ENCODE measurements at regions not wholly inside any gene's neighbourhood (a gene's known extent, or its start where the extent isn't known, plus 50 kb on each side); places are given as distances from the start of the nearest gene placed in this dataset.
"Not testable (repeated sequence)": the region's sequence is repeated elsewhere in the genome, so short reads cannot be mapped to it uniquely, and the experiment has no call there.

DNA sequence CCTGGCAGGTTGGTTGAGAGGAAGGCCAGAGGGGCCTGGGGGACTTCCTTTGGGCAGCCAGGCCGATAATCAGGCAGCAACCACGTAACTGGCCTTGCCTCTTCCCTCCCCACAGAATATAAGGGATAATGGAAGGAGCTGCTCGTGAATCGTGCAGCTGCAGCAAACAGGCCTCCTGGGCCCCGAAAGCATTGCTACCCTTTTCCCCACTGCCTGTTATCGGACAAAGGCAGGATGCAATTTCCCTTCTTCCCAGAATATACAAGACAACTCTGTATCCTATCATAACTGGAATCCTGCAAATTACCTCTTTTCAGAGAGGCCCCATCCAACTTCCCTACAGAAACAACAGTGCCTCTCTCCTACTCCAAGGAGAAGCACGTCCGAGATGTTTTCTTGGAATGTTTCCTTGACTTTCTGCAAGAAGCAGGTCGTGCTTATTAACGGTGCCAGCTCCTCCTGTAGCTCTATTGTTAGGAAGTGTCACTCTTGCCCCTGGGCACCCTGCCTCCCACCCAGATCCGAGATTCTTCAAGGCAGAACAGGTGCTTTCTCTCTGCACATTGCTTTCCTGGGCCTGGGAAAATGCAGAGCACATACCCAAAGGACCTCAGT lies 106.0 kb upstream of the TIAM1 start:
- no peak for DNase-seq

DNA sequence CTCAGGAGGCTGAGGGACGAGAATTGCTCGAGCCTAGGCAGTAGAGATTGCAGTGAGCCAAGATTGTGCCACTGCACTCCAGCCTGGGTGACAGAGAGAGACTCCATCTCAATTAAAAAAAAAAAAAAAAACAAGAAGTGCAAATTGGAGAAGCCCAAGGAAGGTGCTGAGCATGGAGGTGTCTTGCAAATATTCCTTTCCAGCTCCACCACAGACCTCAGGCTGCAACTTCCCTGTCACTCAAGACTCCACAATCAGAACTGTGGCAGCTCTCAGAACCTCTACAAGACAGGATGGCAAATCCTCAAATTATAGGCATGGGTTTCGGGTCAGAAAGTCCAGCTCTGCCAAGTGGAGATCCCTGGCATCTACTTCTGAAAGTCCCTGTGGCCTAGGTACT lies 104.4 kb upstream of the TIAM1 start:
- no peak for DNase-seq

DNA sequence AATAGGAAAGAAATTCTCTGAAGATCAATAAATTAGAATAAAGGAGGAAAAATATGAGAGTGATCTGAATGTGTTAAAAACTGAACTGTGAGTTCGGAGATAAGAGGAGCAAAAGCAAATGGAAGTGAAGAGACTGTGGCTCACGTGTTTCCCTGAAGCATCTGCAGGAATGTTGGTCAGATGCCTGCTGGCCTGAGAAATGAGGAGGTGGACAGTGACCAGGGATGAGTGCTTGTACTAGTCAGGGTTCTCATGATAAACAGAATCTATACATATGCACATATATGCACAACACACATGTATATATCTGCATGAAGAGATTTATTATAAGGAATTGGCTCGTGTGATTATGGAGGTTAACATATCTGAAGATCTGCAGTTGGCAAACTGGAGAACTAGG lies 103.4 kb upstream of the TIAM1 start:
- DNase-seq: no peak

DNA sequence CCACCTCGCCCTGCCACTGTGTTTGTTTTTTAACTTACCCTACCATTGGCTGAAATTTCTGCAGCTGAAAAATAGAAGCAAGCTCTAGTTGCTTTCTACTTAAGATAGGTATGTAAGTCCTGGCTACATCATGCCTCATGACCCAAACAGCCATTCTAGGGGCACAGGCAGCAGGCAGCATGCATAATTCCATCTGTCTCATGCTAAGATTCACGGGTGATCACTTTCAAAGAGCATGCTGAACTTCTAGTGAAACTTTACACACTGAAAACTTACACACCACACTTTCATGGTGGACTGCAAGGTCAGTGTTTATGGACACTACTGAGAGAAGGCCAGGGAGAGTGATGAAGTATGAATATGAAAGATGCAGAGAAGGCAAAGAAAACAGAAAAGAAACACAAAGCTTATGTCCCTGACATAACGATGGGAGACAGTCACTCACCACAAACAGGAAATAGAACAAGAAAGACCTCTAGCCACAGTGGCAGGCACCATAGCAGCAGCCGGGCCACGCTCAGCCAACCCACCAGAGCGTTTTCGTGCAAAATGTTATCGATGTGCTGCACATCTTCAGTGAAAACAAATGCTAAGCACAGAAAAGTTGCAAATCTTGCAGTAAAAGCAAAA lies 102.3 kb upstream of the TIAM1 start:
- DNase-seq: no peak

DNA sequence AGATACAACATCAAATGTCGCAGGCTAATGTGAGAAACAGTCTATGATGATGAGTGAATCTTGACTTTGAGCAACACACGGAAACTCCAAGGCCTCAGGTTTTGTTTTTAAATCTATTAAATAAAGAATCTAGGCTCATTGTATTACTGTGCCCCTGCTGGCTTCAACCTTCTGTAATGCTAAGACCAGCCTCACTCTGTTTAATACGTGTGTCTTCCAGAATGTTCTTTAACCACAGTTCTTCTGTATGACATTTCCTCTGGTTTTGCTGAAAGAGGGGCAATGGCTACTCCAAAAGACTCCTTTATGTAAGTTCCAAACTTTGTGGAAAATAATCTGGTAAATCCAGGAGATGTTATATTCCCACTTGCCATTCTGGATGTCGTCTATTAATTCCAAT lies 101.1 kb upstream of the TIAM1 start:
- DNase-seq: no peak

DNA sequence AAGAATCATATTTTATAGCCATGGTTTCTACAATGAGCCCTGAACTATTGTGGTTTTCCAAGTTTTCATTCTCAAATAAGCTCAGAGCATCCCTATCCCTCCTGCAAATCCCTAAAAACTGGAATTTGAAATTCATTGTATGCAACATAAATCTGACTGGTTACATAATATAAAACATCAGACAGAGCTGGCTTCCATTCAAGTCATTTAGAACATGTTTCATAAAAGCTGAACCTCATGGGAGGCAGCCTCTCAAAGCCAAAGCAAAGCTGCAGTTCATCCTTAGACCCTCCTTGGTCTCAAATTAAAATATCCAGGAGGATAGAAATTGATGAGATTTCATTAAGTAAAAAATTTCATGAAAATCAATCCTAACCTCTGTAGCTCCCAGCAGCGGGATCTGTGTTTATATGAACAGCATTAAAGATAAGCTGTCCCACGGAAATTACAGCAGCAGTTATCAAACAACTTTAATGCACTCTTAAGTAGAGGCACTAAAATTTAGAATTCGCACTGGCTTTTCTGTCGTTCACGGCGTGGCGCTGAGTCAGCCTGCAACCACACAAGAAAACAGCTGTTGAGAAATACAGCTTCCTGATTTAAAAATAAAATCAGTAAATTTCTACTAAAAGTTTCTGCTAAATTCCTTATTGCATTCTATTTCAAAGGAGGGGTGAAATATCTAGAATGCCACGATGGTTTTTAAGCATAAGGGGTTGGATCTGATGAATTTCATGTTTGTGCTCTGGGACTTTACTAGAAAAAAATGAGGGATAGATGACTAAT lies 99.9 kb upstream of the TIAM1 start:
- no peak for DNase-seq

DNA sequence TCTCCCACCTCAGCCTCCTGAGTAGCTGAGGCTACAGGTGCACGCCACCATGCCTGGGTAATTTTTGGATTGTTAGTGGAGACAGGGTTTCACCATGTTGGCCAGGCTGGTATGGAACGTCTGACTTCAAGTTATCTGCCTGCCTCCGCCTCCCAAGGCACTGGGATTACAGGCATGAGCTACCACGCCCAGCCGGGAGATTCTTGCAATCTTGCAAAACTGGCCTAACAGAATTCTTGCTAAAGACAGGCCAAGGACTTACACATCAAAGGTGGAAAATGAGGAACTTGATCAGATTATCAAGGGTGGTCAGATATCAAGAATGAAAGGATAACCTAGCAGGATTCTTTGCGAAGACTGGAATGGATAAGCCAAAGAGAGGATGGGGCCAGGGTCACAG lies 98.3 kb upstream of the TIAM1 start:
- DNase-seq: no peak

DNA sequence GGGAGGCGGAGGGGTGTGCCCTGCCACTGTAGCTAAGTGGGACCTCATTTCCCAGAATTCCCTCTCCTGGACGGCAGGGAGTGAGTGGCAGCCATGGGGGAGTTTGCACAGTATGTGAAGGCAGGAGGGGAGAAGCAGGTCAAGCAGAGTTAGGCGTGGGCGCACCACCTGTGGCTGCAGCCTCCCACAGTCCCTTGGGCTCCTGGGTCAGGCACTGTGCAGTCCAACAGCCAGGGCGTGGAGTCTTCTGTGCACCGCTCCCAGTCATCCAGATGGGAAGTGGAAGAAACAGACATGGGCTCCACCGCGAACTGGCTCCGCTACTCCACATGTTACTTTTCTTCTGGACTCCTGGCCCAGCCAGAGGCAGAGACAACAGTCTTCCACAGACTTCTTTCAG lies 85.4 kb upstream of the TIAM1 start:
- no peak for DNase-seq

DNA sequence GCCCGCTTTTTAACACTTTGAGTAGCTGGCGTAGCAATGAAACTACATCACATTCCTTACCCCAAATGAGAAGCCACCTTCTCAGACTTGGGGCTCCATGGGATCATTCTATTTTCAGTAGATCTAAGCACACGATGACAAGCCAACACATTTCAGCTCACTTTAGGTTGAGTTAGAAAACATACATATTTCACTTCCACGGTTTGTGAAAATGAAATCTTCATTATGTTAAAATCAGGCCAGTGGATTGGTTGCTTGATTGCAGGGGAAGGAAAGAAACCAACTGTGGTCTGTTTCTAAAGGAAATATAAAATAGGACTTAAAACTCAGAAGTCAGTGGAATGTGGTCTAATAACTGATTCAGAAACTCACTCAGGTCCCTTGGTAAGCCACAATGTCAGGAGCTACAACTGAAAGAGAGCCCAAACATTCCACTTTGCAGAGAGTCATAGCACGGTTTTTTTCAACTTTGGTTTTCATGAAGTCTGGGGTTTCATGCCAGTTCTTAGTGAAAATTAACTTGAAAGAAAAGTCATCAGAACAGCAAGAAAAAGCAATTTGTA lies 82.3 kb upstream of the TIAM1 start:
- DNase-seq: no peak

DNA sequence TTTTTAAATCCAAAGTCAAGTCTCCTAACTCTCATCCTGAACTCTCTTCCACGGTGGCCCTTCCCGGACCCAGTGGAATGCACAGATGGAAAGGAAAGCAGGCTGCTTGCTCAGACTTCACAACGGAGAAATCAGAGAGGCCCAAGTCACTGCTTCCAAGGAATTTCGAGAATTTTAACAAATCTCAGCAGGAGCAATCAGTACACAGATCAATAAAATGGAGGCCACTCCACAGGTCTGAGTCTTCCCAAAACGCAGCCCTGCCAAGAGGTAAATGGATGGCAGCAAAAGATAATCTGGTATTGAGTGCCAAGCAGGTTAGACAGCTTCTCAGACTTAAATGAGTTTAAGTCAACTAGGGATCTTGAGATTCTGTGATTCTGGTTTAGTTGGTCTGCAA lies 81.1 kb upstream of the TIAM1 start:
- DNase-seq: no peak

DNA sequence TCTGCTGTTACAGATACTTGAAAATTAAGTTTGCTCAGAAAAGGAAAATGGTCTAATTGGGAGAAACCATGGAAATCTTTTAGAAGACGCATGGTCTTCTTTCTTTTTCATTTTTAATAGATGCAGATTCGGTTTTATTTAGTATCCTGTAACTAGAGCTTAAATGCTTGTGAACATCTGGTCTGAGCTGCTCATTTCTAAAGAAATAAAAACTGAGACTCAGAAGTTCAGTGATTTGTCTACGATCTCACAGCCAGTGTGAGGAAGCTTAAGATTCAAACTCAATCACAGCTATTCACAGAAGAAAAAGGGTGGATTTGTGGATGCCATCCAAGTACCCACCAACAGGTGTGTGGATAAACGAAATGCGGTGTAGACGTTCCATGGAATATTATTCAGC lies 80.0 kb upstream of the TIAM1 start:
- no peak for DNase-seq

DNA sequence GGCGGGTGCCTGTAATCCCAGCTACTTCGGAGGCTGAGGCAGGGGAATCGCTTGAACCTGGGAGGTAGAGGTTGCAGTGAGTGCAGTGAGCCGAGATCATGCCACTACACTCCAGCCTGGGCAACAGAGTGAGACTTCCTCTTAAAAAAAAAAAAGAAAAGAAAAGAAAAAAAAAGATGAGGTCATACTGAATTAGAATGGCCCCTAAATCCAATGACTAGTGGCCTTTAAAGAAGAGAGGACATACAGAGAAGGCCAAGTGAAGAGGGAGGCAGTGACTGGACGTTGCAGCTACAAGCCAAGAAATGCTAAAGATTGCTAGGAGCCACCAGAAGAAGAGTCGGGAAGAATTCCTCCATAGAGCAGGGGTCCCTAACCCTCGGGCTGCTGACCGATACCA lies 76.9 kb upstream of the TIAM1 start:
- DNase-seq: no peak

DNA sequence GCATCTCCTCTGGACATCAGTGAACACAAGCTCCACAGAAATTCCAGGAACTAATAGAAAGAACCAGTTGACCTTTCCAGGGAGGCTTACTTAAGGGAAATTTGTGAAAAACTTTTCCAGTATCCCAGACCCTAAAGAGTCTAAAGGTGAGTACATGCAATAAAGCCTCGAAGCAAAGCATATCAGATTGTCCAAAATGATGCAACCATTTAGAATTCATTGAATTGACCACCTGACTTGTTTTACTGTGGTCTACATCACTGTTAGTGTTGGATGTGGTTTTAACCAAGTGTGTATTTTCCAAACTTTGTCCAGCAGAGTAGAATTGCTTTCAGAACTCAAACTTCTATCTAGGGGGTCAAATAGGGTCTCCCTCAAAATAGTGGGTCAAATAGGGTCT lies 76.3 kb upstream of the TIAM1 start:
- no peak for DNase-seq

DNA sequence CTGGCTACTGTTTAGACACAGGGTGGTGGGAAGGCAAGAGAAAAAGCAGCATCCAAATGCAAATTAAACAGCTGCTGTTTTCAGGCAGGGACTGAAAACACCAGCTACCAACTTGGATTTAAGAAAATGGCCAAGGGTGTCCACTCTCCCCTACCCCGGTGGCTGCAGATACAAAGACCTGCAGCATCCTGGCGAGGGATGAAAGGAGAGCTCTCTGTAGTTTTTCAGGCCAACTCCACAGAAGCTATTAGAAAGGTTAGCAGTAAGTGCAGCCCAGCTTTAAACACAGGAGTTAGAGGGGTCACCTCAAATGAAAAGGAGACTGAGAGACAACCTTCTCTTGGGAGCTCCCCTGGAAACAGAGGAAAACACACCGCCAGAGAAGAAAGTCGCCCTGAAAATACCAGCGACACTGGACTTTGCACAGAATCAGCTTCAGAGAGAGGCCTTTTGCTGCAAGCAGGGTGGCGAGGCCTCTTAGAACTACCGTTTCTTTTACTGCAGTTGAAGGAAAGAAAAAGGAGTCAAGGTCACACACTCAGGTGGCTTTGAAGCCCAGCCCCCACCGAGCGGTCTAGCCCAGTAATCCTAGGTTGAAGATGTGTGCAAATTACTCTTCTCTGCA lies 74.4 kb upstream of the TIAM1 start:
- DNase-seq: no peak

DNA sequence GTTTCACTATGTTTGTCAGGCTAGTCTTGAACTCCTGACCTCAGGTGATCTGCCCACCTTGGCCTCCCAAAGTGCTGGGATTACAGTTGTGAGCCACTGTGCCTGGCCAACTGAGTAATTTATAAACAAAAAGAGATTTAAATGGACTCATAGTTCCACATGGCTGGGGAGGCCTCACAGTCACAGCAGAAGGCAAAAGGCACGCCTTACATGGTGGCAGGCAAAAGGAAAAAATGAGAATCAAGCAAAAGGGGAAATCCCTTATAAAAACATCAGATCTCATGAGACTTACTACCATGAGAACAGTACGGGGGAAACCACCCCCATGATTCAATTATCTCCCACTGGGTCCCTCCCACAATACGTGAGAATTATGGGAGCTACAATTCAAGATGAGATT lies 73.2 kb upstream of the TIAM1 start:
- DNase-seq: not testable (repeated sequence)

DNA sequence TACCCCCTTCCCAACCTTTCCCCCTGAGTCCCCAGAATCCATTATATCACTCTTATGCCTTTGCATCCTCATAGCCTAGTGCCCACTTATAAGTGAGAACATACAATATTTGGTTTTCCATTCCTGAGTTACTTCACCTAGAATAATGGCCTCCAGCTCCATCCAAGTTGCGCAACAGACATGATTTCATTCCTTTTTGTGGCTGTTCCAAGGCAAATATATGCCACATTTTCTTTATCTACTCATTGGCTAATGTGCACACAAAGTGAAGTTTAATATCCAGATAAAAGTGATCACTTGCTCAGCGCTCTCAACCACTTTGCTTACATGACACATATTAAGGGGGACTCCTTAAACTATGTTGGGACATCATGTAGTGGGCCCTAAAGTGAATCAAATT lies 72.4 kb upstream of the TIAM1 start:
- DNase-seq: no peak

DNA sequence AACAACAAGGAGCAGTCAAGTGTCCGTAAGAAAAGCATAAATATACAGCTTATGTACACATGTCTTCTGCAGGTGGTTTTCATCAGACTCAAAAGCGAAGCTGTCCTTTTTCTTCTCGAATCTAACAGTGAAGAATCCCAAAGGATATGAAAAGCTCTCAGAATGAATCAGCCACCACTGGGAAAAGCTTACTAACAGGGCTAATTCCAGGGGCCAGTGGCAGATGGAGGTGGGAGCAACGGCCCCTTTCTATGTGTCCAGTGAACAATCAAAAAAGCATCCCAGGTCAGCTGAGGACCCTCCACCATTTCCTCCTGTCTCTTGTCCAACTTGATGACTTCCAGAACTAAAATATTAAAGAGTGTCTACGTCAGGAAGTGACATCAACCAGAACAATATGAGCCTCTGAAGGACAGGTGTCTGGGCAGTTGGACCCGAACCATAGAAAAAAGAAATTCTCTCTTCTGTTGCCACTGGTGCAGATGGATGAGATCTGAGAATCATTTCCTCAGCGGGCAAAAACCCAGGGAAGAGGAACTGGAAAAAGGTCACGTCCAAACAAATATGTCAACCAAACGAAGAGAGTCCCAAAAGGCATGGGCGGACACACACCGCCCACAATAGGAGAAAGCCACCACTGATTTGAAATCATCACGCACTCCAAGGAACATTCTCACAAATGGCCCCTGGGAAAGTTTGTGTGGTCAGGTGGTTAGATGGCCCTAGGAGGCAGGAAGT lies 70.4 kb upstream of the TIAM1 start:
- no peak for DNase-seq

DNA sequence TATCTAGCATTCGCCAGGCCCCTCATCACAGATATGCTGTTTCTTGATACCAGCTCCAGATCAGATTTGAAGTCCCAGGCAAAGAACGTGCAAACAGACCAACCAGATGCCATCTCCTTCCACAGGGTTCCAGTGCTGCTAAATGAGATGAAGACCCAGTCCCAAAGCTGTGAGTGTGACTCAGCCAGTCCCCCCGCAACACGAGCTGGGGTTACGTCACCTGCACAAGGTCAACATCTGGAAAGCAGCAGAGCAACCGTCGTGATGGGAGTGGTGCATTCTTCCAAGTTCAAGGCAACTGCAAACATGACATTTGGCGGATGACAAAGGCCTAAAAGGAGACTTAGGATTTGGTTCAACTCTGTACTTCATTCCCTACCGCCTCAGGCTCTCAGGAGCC lies 69.6 kb upstream of the TIAM1 start:
- DNase-seq: no peak

DNA sequence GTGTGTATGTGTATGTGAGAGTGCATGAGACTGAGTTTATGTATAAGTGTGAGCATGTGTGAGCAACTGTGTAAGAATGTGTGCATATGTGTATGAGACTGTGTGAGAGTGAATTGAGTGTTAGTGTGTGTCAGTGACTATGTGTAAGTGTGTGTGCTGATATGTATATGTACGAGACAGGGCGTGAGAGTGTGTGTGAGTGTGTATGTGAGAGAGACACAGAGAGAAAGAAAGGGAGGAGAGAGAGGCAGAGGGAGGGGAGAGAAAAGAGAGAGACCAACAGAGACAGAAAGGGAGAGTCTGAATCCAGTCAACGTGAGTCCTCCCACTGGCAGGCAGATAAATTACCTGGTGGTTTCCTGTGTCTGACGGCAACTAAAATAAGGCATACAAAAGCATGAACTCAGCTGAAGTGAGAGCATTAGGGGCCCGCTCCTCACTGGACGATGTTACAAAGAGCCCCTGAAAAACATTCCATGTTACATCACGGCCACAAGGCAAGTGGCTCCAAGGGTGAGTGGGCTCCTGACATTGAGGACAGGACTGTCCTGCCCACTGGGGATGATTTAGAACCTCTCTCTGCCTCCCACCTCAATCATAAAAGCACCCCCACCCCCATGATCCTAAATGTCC lies 66.6 kb upstream of the TIAM1 start:
- no peak for DNase-seq

DNA sequence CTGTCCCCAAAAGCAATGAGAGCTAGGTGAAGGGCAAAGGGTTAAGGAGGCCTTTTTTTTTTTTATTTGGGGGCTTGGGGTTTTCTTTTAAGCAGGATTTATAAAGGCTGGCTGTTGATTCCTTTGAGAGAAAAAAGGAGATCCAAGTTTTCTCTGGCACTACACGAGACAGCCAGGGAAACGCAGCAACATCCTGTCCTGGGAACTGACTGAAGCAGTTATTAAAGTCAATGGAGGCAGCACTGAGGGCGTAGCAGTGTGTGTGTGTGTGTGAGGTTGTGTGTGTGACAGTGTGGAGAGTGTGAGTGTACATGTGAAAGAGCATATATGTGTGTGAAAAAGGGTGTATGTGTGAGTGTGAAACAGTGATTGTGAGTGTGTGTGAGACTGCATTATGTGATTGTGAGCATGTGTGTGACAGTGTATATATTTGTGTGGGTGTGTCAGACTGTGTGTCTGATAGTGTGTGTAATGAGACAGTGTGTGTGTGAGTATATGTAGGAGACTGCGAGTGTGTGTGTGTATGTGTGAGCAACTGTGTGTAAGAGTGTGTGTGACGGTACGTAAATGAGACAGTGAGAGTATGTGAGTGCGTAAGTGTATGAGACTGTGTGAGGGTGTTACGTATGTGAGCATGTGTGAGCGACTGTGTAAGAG lies 65.9 kb upstream of the TIAM1 start:
- no peak for DNase-seq

DNA sequence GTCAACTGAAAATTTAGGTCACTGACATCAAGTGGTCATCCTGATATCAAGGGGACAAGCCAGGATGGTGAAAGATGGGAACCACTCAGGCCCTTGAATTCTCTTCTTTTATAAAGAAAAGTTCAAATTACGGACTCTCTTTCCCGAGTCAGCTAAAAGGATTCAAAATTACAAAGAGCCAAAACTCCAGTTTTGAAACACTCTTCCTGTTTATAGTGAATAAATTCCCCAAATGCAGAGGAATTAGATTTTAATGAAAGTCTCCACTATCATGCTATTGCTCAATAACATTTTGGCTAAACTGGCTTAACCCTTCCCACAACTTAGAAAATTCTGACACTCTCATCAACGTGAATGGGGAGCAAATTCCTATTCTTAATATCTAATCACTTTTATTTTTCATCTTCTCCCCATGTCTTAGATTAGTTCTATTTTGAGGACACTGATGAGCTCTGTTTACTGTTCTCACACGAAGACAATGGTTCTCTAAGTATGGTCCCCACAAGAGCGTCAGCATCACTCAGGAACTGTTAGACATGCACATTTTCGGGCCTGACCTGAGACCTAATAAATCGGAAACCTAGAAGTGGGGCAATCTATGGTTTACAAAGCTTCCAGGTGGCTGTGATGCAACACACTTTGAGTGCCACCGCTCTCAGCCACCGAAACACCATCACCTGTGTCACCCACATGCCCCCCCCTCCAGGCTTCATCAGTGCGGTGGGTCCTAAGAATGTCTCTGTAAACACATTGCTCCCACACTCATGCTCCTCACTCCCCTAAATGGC lies 64.4 kb upstream of the TIAM1 start:
- no peak for DNase-seq

Data from SIG-M5 (cell line).